ENCODE measurements at regions not wholly inside any gene's neighbourhood (a gene's known extent, or its start where the extent isn't known, plus 50 kb on each side); places are given as distances from the start of the nearest gene placed in this dataset.

DNA sequence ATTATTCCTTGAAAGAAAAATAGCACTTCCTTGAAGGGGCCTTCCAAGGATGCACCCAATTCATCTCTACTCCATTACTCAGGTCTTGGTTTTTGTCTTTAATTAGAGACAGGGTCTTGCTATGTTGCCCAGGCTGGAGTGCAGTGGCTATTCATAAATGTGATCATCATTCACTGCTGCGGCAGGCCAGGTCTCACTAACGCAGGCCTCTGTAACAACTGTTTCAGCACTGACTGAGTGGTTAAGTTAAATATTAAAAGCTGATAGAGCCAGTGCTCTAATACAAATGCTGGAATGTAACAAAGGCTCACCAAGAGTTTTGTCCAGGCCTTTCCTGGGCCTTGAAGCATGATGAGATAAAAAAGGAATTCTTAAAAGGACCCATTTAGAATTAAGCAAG is 61.4 kb upstream of the GNAZ start:
- in situ Hi-C loops (cut with MboI; ENCODE audit: low pct_unique_long_range_greater_than_20kb in 2 of 9, low sequenced_read_pairs in 9 of 9, unreplicated experiment in 9 of 9), result no loop called here

More for the DNA sequence above, 61.4 kb upstream of the GNAZ start:
- H3K4me3 ChIP-seq, result no peak overlapping the region
- no peaks in the 10 kb centered on the region for H3K4me1 ChIP-seq (replicated peaks in 1 of 2)
- H3K27ac ChIP-seq, result peak overlapping the region in 1 of 2 donors; percentile 56
- 20 to 100% (median 79%) methylated on average over 1 to 2 of the region's 2 CpGs; no CpG with 5 or more reads in 3 of the 10 experiments for WGBS, 10 experiments
- no peak for ATAC-seq (replicated peaks in 6 of 8)

All from motor neuron (in vitro differentiated cells).